Activated T-helper 1 cell treated with anti-CD3 and anti-CD28 coated beads, Interleukin-2, amount 50 U/mL, for 16 hours (primary cell): ENCODE measurements at regions not wholly inside any gene's neighbourhood (a gene's known extent, or its start where the extent isn't known, plus 50 kb on each side); places are given as distances from the start of the nearest gene placed in this dataset.

ENCODE experiments used
- DNase-seq, 2 donors: peaks; one replicate each; pipeline ENCODE4 v3.0.0-alpha.2; 2020; ENCODE audit warnings: low read depth in 1 of 2, low spot score in 1 of 2

- DNase-seq = no peak
Measured at GRCh38 chr14:76927971-76928700, 100.4 kb downstream of the IRF2BPL start.

- peak; percentile 23 to 45 for DNase-seq
Measured at GRCh38 chr14:76926521-76927251, 100.5 kb downstream of the LRRC74A start.

DNA sequence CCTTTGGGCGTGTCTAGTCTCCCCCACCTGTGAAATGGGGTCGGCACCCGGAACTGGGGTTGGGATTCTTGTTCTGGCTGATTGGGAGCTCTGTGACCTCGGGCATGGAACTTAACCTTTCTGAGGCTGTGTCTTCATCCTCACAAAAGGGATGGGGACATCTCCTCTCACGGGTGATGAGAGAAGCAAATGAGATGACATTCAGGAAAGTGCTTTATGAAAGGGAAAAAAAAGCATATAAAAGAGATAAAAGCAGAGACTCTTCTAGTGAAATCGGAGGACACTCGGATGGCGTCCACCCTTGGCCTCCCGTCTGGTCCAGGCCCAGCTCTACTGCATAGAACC is 98.9 kb downstream of the LRRC74A start:
- DNase-seq = no peak

DNA sequence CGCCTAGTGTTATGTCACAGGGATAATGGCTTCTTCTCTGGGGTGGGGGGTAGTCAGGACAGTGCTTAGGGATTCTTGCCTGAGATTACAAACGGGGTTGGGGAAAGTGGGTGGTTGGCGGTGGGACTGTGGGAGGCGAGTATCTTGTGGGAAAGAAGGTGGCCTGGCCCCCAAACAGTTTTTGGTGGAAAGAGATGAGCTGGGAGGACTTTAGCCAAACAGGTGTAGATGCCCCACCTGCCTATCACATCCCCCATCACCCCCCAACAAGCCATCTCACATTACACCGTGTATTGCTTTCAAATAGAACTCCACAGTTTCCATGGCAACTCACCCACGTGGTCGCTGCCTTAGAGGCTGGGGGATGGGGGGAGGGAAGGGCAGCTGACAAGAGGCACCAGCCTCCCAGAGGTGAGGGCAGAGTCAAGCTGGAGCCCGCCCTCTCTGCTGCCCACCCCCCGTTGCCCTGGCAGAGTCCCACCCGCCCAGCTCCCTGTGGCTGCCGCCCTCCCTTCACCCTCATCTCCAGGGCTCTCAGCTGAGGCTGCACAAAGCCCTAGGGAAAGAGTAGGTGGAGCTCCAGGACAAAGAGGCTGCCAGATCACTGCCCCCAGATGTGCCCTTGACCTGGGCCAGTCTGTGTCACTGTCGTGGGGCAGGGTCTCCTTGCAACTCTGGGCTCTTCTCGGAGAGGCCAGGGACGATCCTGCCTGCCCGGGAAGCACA is 98.3 kb downstream of the LRRC74A start:
- DNase-seq = no peak

GRCh38 chr14:76923431-76924370 is 97.5 kb downstream of the LRRC74A start:
- no peak for DNase-seq

DNA sequence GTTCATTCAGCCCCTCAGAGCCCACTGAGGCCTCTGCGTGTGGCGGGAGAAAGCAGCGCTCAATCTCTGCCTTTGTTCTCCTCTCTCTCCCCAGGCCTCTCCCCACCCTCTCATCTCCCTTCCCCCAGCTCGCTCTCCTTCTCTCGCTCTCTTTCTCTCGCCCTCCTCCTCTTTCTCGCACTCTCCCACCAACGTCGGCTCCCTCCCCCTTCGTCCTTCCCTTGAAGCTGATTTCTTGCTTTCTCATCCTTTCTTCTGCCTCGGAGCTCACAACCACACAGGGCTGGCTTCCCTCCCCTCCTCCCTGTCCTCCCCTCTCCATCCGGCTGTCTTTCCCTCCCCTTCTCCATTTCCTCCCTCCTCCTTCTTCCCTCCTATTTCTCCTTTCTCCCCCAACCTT is 96.4 kb downstream of the LRRC74A start:
- DNase-seq = no peak

DNA sequence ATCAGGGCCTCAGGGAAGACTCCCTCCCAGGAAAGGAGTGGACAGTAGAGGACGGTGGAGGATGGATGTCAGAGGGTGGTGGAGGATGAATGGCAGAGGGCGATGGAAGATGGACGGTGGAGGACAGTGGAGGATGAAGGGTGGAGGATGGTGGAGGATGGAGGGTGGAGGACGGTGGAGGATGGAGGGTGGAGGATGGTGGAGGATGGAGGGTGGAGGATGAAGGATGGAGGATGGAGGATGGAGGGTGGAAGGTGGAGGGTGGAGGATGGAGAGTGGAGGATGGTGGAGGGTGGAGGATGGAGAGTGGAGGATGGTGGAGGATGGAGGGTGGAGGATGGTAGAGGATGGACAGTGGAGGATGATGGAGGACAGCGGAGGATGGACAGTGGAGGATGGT is 95.9 kb downstream of the LRRC74A start:
- DNase-seq = no peak

DNA sequence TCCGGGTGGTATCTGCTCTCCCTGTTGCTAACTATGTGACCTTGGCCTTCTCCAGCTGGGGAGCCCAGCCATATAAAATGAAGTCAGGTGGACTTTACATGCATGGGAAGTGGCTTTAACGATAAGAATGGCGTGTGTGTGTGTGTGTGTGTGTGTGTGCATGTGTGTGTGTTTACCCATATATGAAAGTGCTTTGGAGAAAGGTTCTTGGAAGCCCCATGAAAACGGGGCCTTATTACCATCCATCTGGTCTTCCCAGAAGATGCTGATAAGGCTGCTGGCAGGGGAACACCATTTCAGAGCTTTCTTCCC is 94.8 kb downstream of the LRRC74A start:
- no peak for DNase-seq

DNA sequence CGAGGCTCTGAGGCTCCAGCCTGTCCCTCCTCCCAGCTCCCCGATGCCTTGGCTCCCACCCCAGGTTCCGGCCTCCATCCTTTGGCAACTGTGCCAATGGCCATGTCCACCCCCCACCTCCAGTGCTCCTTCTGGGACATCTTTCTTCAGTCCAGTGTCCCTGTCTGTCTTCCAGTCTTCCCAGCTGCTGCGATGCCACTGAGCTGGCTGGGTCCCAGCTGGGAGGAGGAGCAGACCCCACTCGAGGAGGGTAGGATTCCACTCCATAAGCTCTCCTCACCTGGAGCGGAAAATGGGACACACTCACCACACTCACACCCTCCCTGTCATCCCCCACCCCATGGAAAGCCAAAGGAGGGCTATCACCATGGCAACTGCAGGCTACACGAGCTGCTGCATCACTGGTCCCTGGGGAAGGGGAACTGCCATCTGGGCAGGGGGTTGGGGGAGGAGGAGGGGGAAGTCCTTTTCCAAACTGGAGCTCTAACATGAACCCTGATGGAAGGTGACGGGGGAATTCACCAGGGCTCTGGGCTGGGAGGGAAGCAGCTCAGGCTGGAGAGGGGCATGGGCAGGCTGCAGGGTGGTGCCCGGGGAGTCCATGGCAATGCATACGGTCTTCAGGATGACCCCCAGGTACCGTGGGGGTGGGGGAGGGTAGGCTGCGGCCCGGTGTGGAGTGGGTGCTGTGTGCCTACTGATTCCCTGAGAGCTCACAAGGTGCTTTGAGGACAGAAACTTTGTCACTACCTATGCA is 94.3 kb downstream of the LRRC74A start:
- DNase-seq = no peak

DNA sequence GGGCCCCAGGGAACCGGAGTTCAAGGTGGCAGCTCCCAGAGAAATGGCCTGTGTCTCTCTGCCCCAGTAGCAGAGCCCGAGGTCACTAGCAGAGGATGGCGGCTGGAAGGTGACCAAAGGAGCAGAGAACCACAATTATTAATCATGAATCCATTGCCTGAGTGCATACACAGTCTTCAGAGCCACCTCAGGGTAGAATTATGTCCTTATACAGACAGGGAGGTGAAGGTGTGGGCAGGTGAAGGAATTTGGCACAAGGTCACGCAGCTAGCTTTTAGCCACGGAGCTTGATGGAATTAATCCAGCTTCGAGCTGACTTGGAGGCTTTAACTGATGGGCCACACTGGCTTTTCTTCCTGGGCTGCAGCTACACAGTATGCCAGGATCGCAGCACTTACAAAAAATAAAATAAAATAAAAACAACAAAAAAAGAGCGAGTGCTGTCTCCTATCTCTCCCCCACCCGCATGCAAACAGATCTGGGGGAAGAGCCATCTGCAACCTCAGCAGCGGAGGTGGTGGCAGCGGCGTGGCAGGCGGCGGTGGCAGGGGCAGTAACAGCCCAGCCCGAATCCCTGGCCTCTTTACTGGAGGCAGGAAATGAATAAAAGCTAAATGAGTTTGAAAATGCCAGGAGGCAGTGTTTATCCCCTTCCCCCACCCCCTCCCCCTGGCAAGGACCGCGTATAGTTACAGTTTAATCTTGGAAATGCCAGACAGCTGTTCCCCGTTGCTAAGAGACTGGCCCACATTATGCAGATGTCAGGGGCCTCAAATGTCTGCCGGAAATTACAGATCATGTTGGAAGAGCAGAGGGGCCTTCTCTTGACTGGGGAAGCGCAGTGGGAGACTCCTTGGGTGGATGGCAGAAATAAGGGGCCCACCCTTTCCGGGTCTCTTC is 93.5 kb downstream of the LRRC74A start:
- no peak for DNase-seq
